ENCODE measurements at regions not wholly inside any gene's neighbourhood (a gene's known extent, or its start where the extent isn't known, plus 50 kb on each side); places are given as distances from the start of the nearest gene placed in this dataset.

DNA sequence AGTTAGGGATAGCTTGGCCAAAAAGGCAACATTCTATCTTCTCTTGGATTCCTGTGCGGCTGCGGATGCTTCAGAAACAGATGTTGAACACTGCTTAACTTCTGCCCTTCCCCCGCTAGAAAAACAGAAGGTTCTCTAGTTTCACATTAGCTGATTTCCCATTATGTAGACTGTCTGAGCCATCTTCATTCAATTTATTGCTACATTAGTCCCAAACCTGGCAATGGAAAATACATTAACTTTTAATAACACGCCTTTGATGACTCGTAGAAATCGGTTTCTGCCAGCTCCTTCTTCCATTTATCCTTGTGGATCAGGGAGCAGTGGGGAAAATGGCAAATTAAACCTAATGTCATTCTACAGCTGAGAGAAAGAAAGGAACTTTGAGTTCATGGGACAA lies 119.9 kb downstream of the SLC16A9 start:
- TF ChIP-seq JUNB (IDR thresholded peaks at IDR 0.05) (no peak), BHLHE40 (IDR thresholded peaks at IDR 0.05; ENCODE audit: low read depth, low read length) (no peak), ZFP36 (IDR thresholded peaks at IDR 0.05; ENCODE audit: borderline replicate concordance, partially characterized antibody) (no peak), FOSB (CRISPR knock-in tag; IDR thresholded peaks at IDR 0.05) (no peak), EHMT2 (IDR thresholded peaks at IDR 0.05; ENCODE audit: low read depth) (no peak), SMC3 (IDR thresholded peaks at IDR 0.05) (no peak), TFCP2L1 (CRISPR knock-in tag; IDR thresholded peaks at IDR 0.05) (no peak), POLR2AphosphoS2 (conservative IDR thresholded peaks at IDR 0.05; ENCODE audit: low read length) (no peak), MAZ (IDR thresholded peaks at IDR 0.05; ENCODE audit: borderline replicate concordance, low read depth, low read length) (no peak), HOXB13 (CRISPR knock-in tag; IDR thresholded peaks at IDR 0.05; ENCODE audit: low read depth) (no peak), MAFK (IDR thresholded peaks at IDR 0.05; ENCODE audit: partially characterized antibody) (no peak), ZC3H11A (IDR thresholded peaks at IDR 0.05) (no peak), HOXB5 (CRISPR knock-in tag; IDR thresholded peaks at IDR 0.05) (no peak), ESRRA (IDR thresholded peaks at IDR 0.05; ENCODE audit: borderline replicate concordance, low read length) (no peak)
- TF ChIP-seq, protein P1, sequence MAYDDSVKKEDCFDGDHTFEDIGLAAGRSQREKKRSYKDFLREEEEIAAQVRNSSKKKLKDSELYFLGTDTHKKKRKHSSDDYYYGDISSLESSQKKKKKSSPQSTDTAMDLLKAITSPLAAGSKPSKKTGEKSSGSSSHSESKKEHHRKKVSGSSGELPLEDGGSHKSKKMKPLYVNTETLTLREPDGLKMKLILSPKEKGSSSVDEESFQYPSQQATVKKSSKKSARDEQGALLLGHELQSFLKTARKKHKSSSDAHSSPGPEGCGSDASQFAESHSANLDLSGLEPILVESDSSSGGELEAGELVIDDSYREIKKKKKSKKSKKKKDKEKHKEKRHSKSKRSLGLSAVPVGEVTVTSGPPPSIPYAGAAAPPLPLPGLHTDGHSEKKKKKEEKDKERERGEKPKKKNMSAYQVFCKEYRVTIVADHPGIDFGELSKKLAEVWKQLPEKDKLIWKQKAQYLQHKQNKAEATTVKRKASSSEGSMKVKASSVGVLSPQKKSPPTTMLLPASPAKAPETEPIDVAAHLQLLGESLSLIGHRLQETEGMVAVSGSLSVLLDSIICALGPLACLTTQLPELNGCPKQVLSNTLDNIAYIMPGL (CRISPR knock-in tag; IDR thresholded peaks at IDR 0.05; ENCODE audit: borderline replicate concordance), result no peak
- TF ChIP-seq, protein P2, sequence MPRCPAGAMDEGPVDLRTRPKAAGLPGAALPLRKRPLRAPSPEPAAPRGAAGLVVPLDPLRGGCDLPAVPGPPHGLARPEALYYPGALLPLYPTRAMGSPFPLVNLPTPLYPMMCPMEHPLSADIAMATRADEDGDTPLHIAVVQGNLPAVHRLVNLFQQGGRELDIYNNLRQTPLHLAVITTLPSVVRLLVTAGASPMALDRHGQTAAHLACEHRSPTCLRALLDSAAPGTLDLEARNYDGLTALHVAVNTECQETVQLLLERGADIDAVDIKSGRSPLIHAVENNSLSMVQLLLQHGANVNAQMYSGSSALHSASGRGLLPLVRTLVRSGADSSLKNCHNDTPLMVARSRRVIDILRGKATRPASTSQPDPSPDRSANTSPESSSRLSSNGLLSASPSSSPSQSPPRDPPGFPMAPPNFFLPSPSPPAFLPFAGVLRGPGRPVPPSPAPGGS (IDR thresholded peaks at IDR 0.05), result no peak
- TF ChIP-seq, protein P3, sequence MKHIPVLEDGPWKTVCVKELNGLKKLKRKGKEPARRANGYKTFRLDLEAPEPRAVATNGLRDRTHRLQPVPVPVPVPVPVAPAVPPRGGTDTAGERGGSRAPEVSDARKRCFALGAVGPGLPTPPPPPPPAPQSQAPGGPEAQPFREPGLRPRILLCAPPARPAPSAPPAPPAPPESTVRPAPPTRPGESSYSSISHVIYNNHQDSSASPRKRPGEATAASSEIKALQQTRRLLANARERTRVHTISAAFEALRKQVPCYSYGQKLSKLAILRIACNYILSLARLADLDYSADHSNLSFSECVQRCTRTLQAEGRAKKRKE (CRISPR knock-in tag; IDR thresholded peaks at IDR 0.05; ENCODE audit: low read depth), result no peak
- no peak for DNase-seq (ENCODE audit: low read depth in 1 of 2, low spot score in 1 of 2)
- no peak overlapping the region for H3K27ac ChIP-seq
- H3K4me2 ChIP-seq, result no peak overlapping the region
- ChIA-PET POLR2A (no interaction called here), CTCF (no interaction called here)
- no peak for ATAC-seq
- 48% methylated on average over 6 of the region's 6 CpGs for WGBS (ENCODE audit: missing lambda C conversion rate)
- FAIRE-seq, result no peak
- no peak overlapping the region for H3K4me3 ChIP-seq
- no peaks in the 10 kb centered on the region for H3K4me1 ChIP-seq
- H3K9me3 ChIP-seq, result no peaks in the 10 kb centered on the region

DNA sequence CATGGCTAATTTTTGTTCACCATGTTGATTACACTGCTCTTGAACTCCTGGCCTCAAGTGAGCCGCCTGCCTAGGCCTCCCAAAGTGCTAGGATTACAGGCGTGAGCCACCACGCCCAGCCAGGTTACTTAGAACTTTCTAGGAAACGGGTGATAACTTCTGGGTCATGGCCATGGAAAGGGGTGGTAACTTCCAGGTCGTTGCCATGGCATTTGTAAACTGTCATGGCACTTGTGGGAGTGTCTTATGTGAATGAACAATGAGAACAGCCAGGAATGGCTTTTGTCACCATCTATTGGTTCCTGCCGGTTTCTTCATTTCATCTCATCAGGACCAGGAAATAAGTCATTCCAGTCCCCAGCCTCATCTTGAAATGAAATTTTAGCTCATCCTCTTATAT lies 120.9 kb downstream of the SLC16A9 start:
- no peak overlapping the region for H3K4me2 ChIP-seq
- ATAC-seq (no peak), FAIRE-seq (no peak), DNase-seq (ENCODE audit: low read depth in 1 of 2, low spot score in 1 of 2) (peak in 1 of 2 experiments; percentile 13)
- 28% methylated on average over 6 of the region's 6 CpGs for WGBS (ENCODE audit: missing lambda C conversion rate)
- H3K4me1 ChIP-seq, result no peaks in the 10 kb centered on the region
- POLR2A ChIA-PET, result no interaction called here
- CTCF ChIA-PET, result interaction anchor here (1.3 to 1.5 kb wide), 2 partner anchors 10 to 365 kb away, joined by 4 read pairs; no protein-coding TSS in a partner anchor
- H3K27ac ChIP-seq, result no peak overlapping the region
- H3K9me3 ChIP-seq, result no peaks in the 10 kb centered on the region
- no peak overlapping the region for H3K4me3 ChIP-seq
- TF ChIP-seq, protein P4, sequence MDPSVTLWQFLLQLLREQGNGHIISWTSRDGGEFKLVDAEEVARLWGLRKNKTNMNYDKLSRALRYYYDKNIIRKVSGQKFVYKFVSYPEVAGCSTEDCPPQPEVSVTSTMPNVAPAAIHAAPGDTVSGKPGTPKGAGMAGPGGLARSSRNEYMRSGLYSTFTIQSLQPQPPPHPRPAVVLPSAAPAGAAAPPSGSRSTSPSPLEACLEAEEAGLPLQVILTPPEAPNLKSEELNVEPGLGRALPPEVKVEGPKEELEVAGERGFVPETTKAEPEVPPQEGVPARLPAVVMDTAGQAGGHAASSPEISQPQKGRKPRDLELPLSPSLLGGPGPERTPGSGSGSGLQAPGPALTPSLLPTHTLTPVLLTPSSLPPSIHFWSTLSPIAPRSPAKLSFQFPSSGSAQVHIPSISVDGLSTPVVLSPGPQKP (IDR thresholded peaks at IDR 0.05; ENCODE audit: low read depth, low read length), result no peak
- no peak for TF ChIP-seq MAFK (IDR thresholded peaks at IDR 0.05; ENCODE audit: partially characterized antibody)
- TF ChIP-seq, protein P2 (IDR thresholded peaks at IDR 0.05), result no peak
- no peak for TF ChIP-seq POLR2A (IDR thresholded peaks at IDR 0.05; ENCODE audit: low read length)
- no peak for TF ChIP-seq ZSCAN20 (CRISPR knock-in tag; IDR thresholded peaks at IDR 0.05)
- no peak for TF ChIP-seq CEBPB (IDR thresholded peaks at IDR 0.05)
- TF ChIP-seq, protein P5, sequence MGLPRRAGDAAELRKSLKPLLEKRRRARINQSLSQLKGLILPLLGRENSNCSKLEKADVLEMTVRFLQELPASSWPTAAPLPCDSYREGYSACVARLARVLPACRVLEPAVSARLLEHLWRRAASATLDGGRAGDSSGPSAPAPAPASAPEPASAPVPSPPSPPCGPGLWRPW (IDR thresholded peaks at IDR 0.05), result no peak
- no peak for TF ChIP-seq NR3C1 (IDR thresholded peaks at IDR 0.05)
- TF ChIP-seq, protein P6, sequence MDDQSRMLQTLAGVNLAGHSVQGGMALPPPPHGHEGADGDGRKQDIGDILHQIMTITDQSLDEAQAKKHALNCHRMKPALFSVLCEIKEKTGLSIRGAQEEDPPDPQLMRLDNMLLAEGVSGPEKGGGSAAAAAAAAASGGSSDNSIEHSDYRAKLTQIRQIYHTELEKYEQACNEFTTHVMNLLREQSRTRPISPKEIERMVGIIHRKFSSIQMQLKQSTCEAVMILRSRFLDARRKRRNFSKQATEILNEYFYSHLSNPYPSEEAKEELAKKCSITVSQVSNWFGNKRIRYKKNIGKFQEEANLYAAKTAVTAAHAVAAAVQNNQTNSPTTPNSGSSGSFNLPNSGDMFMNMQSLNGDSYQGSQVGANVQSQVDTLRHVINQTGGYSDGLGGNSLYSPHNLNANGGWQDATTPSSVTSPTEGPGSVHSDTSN (IDR thresholded peaks at IDR 0.05), result no peak
- no peak for TF ChIP-seq BHLHE40 (IDR thresholded peaks at IDR 0.05; ENCODE audit: low read depth, low read length)
- TF ChIP-seq NFE2L2 (conservative IDR thresholded peaks at IDR 0.05; ENCODE audit: low read length), result no peak
- TF ChIP-seq, protein P7, sequence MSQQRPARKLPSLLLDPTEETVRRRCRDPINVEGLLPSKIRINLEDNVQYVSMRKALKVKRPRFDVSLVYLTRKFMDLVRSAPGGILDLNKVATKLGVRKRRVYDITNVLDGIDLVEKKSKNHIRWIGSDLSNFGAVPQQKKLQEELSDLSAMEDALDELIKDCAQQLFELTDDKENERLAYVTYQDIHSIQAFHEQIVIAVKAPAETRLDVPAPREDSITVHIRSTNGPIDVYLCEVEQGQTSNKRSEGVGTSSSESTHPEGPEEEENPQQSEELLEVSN (IDR thresholded peaks at IDR 0.05; ENCODE audit: borderline replicate concordance, low read depth), result no peak
- TF ChIP-seq EHF (CRISPR knock-in tag; IDR thresholded peaks at IDR 0.05), result no peak
- TF ChIP-seq RARB (CRISPR knock-in tag; IDR thresholded peaks at IDR 0.05), result no peak
- no peak for TF ChIP-seq CHD2 (IDR thresholded peaks at IDR 0.05; ENCODE audit: low read length, partially characterized antibody)
- TF ChIP-seq, protein P1 (CRISPR knock-in tag; IDR thresholded peaks at IDR 0.05; ENCODE audit: borderline replicate concordance), result no peak
